Calu3 (cell line): ENCODE measurements at regions not wholly inside any gene's neighbourhood (a gene's known extent, or its start where the extent isn't known, plus 50 kb on each side); places are given as distances from the start of the nearest gene placed in this dataset.
A peak's percentile ranks its signal among the peaks of the same experiment; 100 is the strongest.

ENCODE experiments used
- BruUV-seq: library from RNA; stranded (reverse); fragments of 400-500 nt; replicated peaks from 2 replicates; lab custom pipeline; 2021; lab: Mats Ljungman, UMichigan
- CTCF ChIA-PET: fragments of 300-600 bp; sonication (Branson Sonifier 250); formaldehyde crosslinking; loops from one replicate; lab custom pipeline; 2022; ENCODE audit warnings: antibody characterized with exemption; lab: Charles Lee
- DNase-seq: peaks from one replicate; pipeline ENCODE4 v3.0.0; 2022
- H3K27ac Mint-ChIP-seq: one replicate; pipeline ENCODE4 v1.8.0; 2022; ENCODE audit warnings: mixed read lengths; ENCODE audit not compliant: unreplicated experiment
- H3K27me3 Mint-ChIP-seq: one replicate; pipeline ENCODE4 v1.8.0; 2022; ENCODE audit warnings: mixed read lengths; ENCODE audit not compliant: unreplicated experiment
- H3K36me3 Mint-ChIP-seq: one replicate; pipeline ENCODE4 v1.8.0; 2022; ENCODE audit warnings: mild to moderate bottlenecking, moderate library complexity, mixed read lengths; ENCODE audit not compliant: insufficient read depth, unreplicated experiment
- H3K4me1 Mint-ChIP-seq: one replicate; pipeline ENCODE4 v1.8.0; 2022; ENCODE audit warnings: mild to moderate bottlenecking, low read depth, mixed read lengths; ENCODE audit not compliant: unreplicated experiment
- H3K4me3 Mint-ChIP-seq: one replicate; pipeline ENCODE4 v1.8.0; 2022; ENCODE audit warnings: mild to moderate bottlenecking, low read depth, moderate library complexity, mixed read lengths; ENCODE audit not compliant: unreplicated experiment
- H3K9me3 Mint-ChIP-seq: one replicate; pipeline ENCODE4 v1.8.0; 2022; ENCODE audit warnings: low read depth, mixed read lengths; ENCODE audit not compliant: unreplicated experiment
- intact Hi-C: fragments of 100-400 bp; cut with micrococcal nuclease; formaldehyde crosslinking; loops from one replicate; pipeline ENCODE4 v1.10.0; 2022; ENCODE audit not compliant: unreplicated experiment
- TF ChIP-seq, protein P1 (sequence below): fragments of 200-600 bp; IDR thresholded peaks from one replicate; pipeline ENCODE4 v1.8.0; 2022; ENCODE audit warnings: antibody characterized with exemption; ENCODE audit not compliant: unreplicated experiment

DNA sequence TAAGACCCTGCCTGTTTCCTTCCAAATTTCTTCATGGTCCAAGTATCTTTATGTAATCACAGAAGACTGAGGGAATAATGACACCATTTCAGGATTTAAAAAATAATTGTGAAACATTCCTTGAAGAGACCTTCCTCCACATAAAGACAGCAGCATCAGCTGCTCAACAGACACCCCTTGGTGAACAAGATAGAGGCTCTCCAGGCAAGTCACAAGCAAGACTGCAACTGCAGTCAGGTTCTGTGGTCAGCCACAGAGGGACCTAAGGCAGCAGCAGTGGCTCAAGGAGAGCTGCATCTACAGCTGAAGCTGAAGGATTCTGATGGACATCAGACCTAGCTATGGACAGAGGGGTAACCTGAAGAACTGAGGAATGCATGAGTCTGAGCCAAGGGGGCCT is 97.2 kb upstream of the C3orf80 start:
- CTCF ChIA-PET = interaction anchor here (1.0 kb wide), 1 partner anchor 101 kb away, joined by 4 read pairs; no protein-coding TSS in a partner anchor
- TF ChIP-seq, protein P1, sequence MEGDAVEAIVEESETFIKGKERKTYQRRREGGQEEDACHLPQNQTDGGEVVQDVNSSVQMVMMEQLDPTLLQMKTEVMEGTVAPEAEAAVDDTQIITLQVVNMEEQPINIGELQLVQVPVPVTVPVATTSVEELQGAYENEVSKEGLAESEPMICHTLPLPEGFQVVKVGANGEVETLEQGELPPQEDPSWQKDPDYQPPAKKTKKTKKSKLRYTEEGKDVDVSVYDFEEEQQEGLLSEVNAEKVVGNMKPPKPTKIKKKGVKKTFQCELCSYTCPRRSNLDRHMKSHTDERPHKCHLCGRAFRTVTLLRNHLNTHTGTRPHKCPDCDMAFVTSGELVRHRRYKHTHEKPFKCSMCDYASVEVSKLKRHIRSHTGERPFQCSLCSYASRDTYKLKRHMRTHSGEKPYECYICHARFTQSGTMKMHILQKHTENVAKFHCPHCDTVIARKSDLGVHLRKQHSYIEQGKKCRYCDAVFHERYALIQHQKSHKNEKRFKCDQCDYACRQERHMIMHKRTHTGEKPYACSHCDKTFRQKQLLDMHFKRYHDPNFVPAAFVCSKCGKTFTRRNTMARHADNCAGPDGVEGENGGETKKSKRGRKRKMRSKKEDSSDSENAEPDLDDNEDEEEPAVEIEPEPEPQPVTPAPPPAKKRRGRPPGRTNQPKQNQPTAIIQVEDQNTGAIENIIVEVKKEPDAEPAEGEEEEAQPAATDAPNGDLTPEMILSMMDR = no peak
- H3K9me3 Mint-ChIP-seq = no peaks in the 10 kb centered on the region
- H3K27me3 Mint-ChIP-seq = no peaks in the 10 kb centered on the region
- peaks cover 7% of the 10 kb centered on the region for H3K36me3 Mint-ChIP-seq
- peaks cover 52% of the 10 kb centered on the region for H3K4me1 Mint-ChIP-seq
- H3K27ac Mint-ChIP-seq = peak overlapping the region; percentile 2
- no peak for DNase-seq
- H3K4me3 Mint-ChIP-seq = no peak overlapping the region
- intact Hi-C loops = no loop called here
- no TSS peak for BruUV-seq

DNA sequence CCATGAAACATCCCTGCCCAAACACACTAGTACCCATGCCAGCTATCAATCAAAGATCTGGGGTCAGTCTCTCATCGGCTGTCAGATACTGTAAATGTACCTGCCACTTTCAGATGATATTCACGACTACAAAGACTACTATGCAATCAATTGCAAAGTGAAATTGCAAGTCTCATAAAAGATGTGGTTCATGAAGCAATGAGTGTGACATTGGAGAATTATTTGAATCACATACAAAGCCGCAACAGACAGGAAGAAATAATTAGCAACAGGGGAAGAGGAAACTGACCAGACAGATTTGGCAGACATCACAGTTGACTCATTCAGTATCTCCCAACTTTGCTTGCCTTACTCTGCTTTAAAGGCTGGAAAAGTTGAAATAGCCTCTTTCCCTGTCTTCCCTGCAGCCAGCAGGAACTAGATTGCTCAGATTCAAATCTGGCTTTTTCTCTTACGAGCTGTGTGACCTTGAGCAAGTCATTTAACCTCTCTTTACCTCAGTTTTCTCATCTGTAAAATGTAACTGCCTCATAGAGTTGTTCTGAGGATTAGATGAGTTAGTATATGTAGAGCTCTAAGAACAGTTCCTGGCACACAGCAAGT is 95.7 kb upstream of the C3orf80 start:
- H3K27me3 Mint-ChIP-seq = no peaks in the 10 kb centered on the region
- CTCF ChIA-PET = interaction anchor here (0.6 to 0.7 kb wide), 3 partner anchors 86 to 1320 kb away, joined by 3 to 5 read pairs (median 3); no protein-coding TSS in a partner anchor
- peak overlapping the region; percentile 3 for H3K4me3 Mint-ChIP-seq
- BruUV-seq = no TSS peak
- intact Hi-C loops = loop anchor here (1.0 kb wide), 1 partner anchor 30 kb away; no protein-coding TSS in a partner anchor
- no peaks in the 10 kb centered on the region for H3K9me3 Mint-ChIP-seq
- peak overlapping the region; percentile 75 for H3K27ac Mint-ChIP-seq
- peaks cover 15% of the 10 kb centered on the region for H3K36me3 Mint-ChIP-seq
- H3K4me1 Mint-ChIP-seq = peaks cover 62% of the 10 kb centered on the region
- TF ChIP-seq, protein P1 = no peak
- DNase-seq = no peak

DNA sequence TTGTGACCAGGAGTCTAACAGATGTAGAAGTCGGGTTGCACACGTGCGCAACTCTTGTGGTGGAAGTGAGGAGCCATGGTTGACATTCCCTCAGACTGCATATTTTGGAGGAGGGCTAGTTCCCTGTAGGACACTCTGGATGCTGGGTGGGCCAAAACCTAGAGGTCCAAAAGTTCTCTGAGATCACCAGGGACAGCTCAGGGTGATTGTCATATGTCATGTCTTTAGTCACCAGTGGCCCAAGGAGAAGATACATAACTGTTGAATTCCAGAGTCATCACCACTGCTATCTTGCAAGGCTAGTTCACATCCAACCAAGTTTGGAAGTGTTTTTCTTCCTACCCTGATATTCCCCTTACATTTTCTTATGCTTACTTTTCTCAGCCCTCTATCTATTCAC is 95.2 kb upstream of the C3orf80 start:
- CTCF ChIA-PET = no interaction called here
- BruUV-seq = no TSS peak
- Mint-ChIP-seq H3K27me3 (no peaks in the 10 kb centered on the region), H3K9me3 (no peaks in the 10 kb centered on the region), H3K4me1 (peaks cover 64% of the 10 kb centered on the region), H3K4me3 (no peak overlapping the region), H3K36me3 (peaks cover 15% of the 10 kb centered on the region), H3K27ac (peak overlapping the region; percentile 75)
- DNase-seq = no peak
- intact Hi-C loops = no loop called here
- TF ChIP-seq, protein P1 = no peak

DNA sequence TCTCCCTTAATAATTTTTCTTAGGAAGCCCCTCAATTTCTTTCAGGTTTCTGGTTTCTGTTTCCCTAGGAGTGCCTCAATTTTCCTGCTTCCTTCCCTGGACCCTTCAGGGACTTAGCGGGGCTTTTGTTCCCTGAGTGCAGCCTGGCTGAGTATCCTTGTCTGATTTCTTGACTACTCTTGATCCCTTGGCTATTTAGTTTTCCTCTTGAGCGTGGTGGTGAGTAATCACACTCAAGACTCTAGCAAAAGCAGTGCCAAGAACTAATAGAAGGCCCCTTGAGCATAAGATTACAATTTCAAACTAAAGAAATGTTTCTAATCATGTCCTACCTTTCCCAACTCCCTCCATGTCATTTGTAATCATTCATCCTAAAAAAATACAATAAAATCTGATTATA is 94.3 kb upstream of the C3orf80 start:
- CTCF ChIA-PET = interaction anchor here (0.6 kb wide), 1 partner anchor 27 kb away, joined by 5 read pairs; no protein-coding TSS in a partner anchor
- H3K9me3 Mint-ChIP-seq = no peaks in the 10 kb centered on the region
- H3K4me1 Mint-ChIP-seq = peaks cover 67% of the 10 kb centered on the region
- no peak for DNase-seq
- peaks cover 15% of the 10 kb centered on the region for H3K36me3 Mint-ChIP-seq
- H3K27me3 Mint-ChIP-seq = no peaks in the 10 kb centered on the region
- H3K4me3 Mint-ChIP-seq = no peak overlapping the region
- BruUV-seq = no TSS peak
- H3K27ac Mint-ChIP-seq = no peak overlapping the region
- TF ChIP-seq, protein P1 = no peak
- intact Hi-C loops = no loop called here
